Activated effector memory CD4-positive, alpha-beta T cell treated with anti-CD3 and anti-CD28 coated beads, Interleukin-2, amount 50 U/mL, for 16 hours (primary cell): ENCODE measurements at regions not wholly inside any gene's neighbourhood (a gene's known extent, or its start where the extent isn't known, plus 50 kb on each side); places are given as distances from the start of the nearest gene placed in this dataset.
"Not testable (repeated sequence)": the region's sequence is repeated elsewhere in the genome, so short reads cannot be mapped to it uniquely, and the experiment has no call there.

Experiments
- DNase-seq: peaks from one replicate; pipeline ENCODE4 v3.0.0-alpha.2; 2020

DNA sequence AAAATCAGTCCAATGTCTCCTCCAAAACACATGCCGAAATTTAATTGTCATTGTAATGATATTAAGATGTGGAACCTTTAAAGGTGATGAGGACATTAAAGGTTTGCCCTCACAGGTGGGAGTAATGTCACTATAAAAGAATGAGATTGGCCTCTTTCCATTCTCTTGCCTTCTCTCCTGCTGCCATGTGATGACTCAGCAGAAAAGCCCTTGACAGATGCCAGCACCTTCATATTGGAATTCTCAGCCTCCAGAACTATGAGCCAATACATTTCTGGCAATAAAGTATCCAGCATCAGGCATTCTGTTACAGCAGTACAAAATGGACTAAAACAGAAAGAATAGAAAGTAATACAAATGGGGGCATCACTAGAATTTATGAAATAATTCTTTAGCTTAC lies 609.7 kb downstream of the SLC16A7 start:
- DNase-seq, result no peak

DNA sequence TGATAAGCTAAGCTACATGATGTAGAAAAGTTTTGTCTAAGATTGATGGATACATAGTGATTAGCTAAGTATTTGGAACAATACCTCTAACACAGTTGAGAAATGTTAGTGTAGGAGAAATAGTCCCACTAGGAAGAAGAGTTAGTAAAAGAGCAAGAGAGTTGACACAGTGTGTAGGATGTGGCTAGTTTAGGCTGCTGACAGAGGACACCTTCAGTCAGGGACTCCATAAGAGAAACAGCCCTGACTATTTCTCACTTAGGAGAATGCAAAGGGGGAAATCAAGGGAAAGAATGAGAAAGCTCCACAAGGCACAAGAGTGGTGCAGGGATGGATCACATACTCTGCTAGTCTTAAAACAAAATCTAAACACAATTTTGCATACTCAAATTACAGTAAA lies 613.7 kb downstream of the SLC16A7 start:
- DNase-seq, result no peak

DNA sequence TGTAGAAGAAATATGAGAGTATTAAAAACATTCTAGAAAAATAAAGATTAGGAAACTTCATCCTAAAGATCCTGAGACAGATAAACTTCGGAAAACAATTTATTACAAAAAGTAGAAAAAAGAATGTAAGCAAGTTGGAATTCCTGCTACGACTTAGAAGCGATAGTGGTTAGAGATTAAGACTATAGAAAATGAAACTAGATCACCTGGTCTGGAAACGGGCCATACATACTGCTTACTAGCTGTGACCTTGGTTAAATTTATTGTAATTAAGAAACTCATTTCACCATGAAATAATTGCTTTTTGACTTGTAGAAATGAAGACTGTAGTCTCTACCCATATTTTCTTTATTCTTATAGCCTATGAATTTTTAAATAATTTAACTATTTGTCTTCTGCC lies 614.1 kb downstream of the SLC16A7 start:
- DNase-seq, result no peak

DNA sequence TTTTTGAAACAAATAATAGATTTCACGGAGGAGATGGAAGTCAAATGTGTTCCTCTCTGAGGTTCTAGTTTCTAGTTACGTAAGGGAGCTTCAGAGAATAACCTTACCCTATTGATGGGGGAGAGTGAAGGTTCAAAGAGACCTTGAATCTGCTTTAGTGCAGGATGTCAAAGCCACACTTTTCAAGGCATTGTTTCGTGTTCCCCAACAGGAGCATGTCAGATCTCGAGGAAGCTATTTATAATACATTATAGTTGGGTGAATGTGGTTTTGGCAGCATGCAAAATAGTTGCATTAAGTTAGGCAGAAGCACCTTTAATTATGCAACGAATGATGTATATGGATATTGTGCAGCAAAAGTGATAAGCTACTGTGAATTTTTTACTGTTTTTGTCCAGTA lies 614.9 kb downstream of the SLC16A7 start:
- DNase-seq, result no peak

GRCh38 chr12:60211244-60211643 lies 615.4 kb downstream of the SLC16A7 start:
- DNase-seq, result no peak

DNA sequence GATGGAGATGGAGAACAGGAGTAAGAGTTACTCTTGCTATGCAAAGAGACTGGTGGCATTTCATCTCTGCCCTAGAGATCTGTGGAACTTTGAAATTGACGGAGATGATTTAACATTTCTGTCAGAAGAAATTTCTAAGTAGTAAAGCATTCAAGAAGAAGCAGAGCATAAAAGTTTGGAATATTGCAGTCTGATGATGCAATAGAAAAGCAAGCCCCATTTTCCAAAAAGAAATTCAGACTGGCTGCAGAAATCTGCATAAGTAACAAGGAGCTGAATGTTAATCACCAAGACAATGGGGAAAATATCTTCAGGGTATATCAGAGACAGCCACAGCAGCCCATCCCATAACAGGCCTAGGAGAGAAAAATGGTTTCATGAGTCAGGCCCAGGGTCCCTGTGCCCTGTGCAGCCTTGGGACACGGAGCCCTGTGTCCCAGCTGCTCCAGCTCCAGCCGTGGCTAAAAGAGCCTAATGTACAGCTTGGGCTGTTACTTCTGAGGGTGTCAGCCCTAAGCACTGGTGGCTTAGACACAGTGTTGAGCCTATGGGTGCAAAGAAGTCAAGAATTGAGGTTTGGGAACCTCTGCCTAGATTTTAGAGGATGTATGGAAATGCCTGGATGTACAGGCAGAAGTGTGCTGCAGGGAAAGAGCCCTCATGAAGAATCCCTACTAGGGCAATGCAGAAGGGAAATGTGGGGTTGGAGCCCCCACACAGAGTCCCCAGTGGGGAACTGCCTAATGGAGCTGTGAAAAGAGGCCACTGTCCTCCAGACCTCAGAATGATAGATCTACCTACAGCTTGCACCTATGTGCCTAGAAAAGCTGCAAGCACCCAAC lies 616.6 kb downstream of the SLC16A7 start:
- DNase-seq, result no peak

DNA sequence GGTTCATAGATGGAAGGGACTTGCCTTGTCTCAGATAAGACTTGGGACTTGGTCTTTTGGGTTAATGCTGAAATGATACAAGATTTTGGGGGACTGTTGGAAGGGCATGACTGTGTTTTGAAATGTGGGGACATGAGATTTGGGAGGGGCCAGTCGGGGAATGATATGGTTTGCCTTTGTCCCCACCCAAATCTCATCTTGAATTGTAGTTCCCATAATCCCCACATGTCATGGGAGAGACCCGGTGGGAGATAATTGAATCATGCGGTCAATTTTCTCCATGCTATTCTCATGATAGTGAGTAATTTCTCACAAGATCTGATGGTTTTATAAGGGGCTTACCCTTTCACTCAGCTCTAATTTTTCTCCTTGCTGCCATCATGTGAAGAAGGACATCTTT lies 617.4 kb downstream of the SLC16A7 start:
- not testable (repeated sequence) for DNase-seq

GRCh38 chr12:60216226-60216625 lies 620.4 kb downstream of the SLC16A7 start:
- DNase-seq, result no peak

- no peak for DNase-seq
Observed at GRCh38 chr12:60223242-60223641, 627.4 kb downstream of the SLC16A7 start.

DNA sequence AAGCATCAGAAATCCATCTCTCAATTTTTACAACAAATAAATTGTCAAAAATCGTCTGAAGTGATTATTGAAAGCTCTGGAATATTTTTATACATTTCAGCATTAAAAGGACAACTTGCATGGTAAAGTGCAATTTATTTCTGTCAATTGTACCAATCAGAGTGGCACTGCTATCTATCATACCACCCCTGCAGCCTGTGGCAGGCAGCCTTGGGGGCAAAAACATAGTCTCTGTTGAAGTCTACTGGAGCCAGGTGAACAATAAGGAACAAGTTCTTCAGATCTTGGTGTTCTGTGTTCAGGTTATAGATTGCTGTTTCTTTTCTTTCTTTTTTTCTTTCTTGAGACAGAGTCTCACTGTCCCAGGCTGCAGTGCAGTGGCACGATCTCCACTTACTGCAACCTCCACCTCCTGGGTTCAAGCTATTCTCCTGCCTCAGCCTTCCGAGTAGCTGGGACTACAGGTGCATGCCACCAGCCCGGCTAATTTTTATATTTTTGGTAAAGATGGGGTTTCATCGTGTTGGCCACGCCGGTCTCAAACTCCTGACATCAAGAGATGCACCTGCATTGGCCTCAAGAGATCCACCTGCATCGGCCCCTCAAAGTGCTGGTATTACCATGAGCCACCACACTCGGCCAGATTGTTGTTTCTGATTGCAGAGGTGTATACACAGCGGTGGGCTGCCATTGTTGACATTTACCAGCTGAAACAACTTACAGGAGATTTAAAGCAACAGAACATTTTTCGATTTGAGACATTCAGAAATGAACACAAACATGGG lies 629.6 kb downstream of the SLC16A7 start:
- no peak for DNase-seq

DNA sequence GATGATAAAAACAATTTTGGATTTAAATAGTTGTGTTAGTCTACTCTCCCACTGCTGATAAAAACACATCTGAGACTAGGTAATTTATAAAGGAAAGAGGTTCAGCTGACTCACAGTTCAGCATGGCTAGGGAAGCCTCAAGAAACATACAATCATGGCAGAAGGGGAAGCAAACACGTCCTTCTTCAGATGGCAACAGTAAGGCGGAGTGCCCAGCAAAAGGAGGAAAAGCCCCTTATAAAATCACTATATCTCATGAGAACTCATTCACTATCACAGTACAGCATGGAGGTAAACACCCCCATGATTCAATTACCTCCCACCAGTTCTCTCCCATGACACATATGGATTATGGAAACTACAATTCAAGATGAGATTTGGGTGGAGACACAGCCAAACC lies 632.1 kb downstream of the SLC16A7 start:
- DNase-seq, result no peak

DNA sequence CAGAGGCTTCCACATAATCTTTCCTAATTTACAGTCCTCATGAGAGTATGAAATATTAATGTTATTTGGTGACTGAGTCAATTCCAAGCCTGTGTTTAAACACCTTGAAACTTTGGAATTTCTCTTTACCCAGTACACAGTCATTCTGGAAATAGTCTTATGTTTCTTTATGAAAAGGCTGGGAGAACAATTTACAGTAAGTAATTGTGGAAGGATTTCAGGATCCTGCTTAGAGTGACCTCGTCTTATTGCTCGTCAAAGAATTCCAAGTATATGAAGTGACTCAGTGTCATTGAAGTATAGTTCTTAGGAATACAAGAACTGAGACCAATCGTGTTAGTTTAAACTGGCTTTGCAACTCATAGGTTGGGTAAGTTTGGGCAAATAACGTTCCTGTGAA lies 634.2 kb downstream of the SLC16A7 start:
- DNase-seq, result no peak

GRCh38 chr12:60231303-60231702 lies 635.5 kb downstream of the SLC16A7 start:
- no peak for DNase-seq

DNA sequence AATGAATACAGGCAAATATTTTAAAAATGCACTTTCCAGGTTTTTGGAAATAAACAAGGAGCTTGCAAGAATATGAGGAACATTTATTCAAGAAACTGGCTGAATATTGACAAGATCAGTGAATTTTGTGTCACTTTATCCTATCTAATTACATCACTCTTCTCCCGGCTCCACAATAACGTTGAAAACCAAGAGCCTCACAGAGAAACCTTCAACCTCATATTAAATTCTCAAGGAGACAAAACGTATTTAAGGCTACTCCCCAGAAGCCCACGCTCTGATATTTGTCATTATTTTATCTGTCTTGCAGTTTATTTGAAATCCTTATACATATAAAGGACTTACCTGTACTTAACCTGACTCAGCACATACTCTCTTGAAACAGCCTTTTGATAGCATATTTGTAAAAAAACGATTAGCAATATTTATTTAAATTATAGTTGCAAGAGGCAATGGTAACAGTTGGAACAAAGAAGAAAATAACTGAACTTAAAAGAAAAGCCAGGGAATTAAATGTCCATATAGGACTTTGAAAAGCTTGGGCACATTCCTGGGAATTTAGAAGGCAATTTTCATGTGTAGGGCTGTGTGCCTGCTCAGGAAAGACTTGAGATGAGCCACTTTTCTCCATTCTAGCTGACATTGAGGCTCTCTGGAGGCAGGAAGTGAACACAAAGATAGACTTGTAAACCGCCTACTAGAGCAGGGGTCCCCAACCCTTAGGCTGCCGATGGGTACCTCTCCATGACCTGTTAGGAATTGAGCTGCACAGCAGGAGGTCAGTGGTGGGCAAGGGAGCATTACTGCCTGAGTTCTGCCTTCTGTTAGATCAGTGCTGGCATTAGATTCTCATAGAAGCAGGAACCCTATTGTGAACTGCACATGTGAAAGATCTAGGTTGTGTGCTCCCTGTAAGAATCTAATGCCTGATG lies 636.4 kb downstream of the SLC16A7 start:
- DNase-seq, result no peak

GRCh38 chr12:60234611-60235195 lies 638.9 kb downstream of the SLC16A7 start:
- not testable (repeated sequence) for DNase-seq

DNA sequence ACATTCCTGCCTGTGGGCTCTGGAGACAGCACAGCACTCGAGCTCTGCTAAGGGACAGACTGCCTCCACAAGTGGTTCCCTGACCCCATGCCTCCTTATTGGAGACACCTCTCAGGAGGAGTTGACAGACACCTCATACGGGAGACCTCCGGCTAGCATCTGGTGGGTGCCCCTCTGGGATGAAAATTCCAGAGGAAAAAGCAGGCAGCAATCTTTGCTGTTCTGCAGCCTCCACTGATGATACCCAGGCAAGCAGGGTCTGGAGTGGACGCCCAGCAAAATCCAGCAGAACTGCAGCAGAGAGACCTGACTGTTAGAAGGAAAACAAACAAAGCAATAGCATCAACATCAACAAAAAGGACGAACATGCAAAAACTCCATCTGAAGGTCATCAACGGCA lies 639.4 kb downstream of the SLC16A7 start:
- no peak for DNase-seq

DNA sequence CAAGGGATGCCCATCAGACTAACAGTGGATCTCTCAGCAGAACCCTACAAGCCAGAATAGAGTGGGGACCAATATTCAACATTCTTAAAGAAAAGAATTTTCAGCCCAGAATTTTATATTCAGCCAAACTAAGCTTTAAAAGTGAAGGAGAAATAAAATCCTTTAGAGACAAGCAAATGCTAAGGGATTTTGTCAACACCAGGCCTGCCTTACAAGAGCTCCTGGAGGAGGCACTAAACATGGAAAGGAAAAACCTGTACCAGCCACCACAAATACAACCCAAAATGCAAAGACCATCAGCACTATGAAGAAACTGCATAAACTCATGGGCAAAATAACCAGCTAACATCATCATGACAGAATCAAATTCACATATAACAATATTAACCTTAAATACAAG lies 640.6 kb downstream of the SLC16A7 start:
- DNase-seq, result not testable (repeated sequence)

DNA sequence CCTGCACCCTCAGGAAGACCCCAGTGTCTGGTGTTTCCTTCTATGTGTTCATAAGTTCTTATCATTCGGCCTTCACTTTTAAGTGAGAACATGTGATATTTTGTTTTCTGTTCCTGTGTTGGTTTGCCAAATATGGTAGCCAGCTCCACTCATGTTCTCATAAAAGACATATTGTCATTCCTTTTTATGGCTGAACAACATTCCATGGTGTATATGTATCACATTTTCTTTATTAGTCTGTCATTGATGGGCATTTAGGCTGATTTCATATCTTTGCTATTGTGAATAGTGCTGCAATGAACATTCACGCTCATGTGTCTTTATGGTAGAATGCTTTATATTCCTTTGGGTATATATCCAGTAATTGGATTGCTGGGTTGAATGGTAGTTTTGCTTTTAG lies 645.1 kb downstream of the SLC16A7 start:
- DNase-seq, result no peak

DNA sequence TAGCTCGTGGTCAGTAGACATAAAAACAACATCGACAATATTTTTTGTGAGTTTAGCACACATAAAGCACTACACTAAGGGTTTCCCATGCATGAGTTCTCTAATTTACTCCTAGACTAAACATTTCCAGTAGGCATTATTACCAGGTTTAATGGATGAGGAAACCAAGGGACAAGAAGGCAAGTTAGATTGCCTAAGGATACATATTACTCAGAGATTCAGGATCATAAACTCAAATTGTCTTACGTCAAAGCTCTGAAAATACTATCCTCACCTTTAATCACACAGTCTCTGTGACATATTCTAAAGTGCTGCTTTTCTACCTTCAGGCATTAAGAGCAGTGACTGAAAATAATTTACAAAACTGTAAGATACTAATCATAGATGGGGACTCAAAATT lies 655.3 kb downstream of the SLC16A7 start:
- DNase-seq, result no peak

- no peak for DNase-seq
Observed at GRCh38 chr12:60252359-60253096, 656.7 kb downstream of the SLC16A7 start.

DNA sequence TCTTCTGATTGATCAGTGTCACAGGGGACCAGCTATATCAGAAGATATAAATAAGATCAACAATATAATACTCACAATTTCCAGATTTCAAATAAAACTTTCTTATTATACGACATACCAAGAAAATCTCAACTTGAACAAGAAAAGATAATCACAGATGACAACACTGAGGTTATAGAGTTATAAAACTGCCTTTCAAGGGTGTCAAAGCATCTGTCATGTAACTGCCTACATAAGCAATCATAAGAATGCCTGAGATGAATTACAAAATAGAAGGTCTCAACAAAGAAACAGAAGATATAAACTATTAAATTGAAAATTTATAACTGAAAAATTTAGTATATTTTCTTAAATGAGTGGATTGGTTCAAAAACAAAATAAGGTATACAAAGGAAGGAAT lies 659.2 kb downstream of the SLC16A7 start:
- DNase-seq, result no peak

GRCh38 chr12:60257063-60257462 lies 661.2 kb downstream of the SLC16A7 start:
- DNase-seq, result no peak
